GM12878 (cell line): ENCODE measurements at regions not wholly inside any gene's neighbourhood (a gene's known extent, or its start where the extent isn't known, plus 50 kb on each side); places are given as distances from the start of the nearest gene placed in this dataset.

Experiments
- ATAC-seq: fragments of 200-7000 bp; cut with Tn5 transposase; 3 replicates; pipeline ENCODE4 v1.9.1; 2020; ENCODE audit warnings: mild to moderate bottlenecking, moderate library complexity
- BruUV-seq: library from RNA; stranded (reverse); fragments of 400-500 nt; replicated peaks from 2 replicates; lab custom pipeline; 2021; lab: Mats Ljungman, UMichigan
- CTCF ChIA-PET: fragments of 300-600 bp; sonication (Branson Sonifier 250); formaldehyde crosslinking; extraction: SDS; loops from one replicate; lab custom pipeline; 2021; ENCODE audit warnings: inconsistent platforms; lab: Yijun Ruan, JAX
- POLR2A ChIA-PET: fragments of 350-600 bp; formaldehyde crosslinking; extraction: SDS; loops from one replicate; lab custom pipeline; 2021; ENCODE audit warnings: inconsistent platforms; lab: Charles Lee
- RAD21 ChIA-PET: fragments of 300-600 bp; sonication (Branson Sonifier 250); formaldehyde crosslinking; loops from one replicate; lab custom pipeline; 2023; ENCODE audit warnings: antibody characterized with exemption; ENCODE audit not compliant: unreplicated experiment; lab: Charles Lee
- SMC1A ChIA-PET: fragments of 300-600 bp; sonication (Branson Sonifier 250); formaldehyde crosslinking; loops from one replicate; lab custom pipeline; 2023; ENCODE audit not compliant: unreplicated experiment, uncharacterized antibody; lab: Charles Lee
- DNase-seq: peaks from one replicate; pipeline ENCODE4 v3.0.0-alpha.2; 2011; ENCODE audit warnings: low read depth, low spot score
- FAIRE-seq: peaks from 3 replicates; lab custom pipeline; 2011; peaks lifted over from hg19 to GRCh38; lab: Jason Lieb, UNC
- H2AFZ ChIP-seq: 2 replicates; pipeline ENCODE4 v1.6.0; 2011; ENCODE audit warnings: low read depth, low read length, control low read depth; ENCODE audit not compliant: control insufficient read depth
- H3K27ac ChIP-seq: 2 replicates; pipeline ENCODE4 v1.5.1; 2011; ENCODE audit warnings: control low read depth; ENCODE audit not compliant: control insufficient read depth, insufficient read depth
- H3K27me3 ChIP-seq, 2 experiments: replicated peaks in 1 of 2; 2 replicates each; pipeline versions ENCODE4 v1.6.0 to v1.6.1; 2011; ENCODE audit warnings: low read length in 1 of 2; ENCODE audit not compliant: control insufficient read depth in 2 of 2, insufficient read depth in 2 of 2
- H3K36me3 ChIP-seq, 2 experiments: 2 replicates each; pipeline ENCODE4 v1.5.1; 2011; ENCODE audit warnings: low read length in 1 of 2; ENCODE audit not compliant: control insufficient read depth in 2 of 2, insufficient read depth in 2 of 2
- H3K4me1 ChIP-seq: 2 replicates; pipeline ENCODE4 v1.6.1; 2011; ENCODE audit warnings: mild to moderate bottlenecking, low read length, moderate library complexity, mixed read lengths; ENCODE audit not compliant: control insufficient read depth, insufficient read depth
- H3K4me2 ChIP-seq: 2 replicates; pipeline ENCODE4 v1.6.0; 2011; ENCODE audit warnings: control low read depth; ENCODE audit not compliant: control insufficient read depth, insufficient read depth
- H3K4me3 ChIP-seq: fragments of 200-600 bp; sonication (generic); 2 replicates; pipeline ENCODE4 v1.5.1; 2016
- H3K79me2 ChIP-seq: 2 replicates; pipeline ENCODE4 v1.6.0; 2011; ENCODE audit warnings: low read length; ENCODE audit not compliant: control insufficient read depth, insufficient read depth
- H3K9ac ChIP-seq: 2 replicates; pipeline ENCODE4 v1.8.0; 2011; ENCODE audit warnings: low read length, control low read depth, mixed read lengths; ENCODE audit not compliant: control insufficient read depth, insufficient read depth
- H3K9me3 ChIP-seq: replicated peaks from 3 replicates; pipeline ENCODE4 v1.5.1; 2011; ENCODE audit warnings: mild to moderate bottlenecking, low read length; ENCODE audit not compliant: control insufficient read depth, insufficient read depth
- H4K20me1 ChIP-seq: 2 replicates; pipeline ENCODE4 v1.6.0; 2011; ENCODE audit not compliant: control insufficient read depth, insufficient read depth
- SUPT20H ChIP-seq: IDR thresholded peaks from 2 replicates; pipeline ENCODE4 v1.6.1; 2011; ENCODE audit warnings: low read depth, mild to moderate bottlenecking, low read length, moderate library complexity, borderline replicate concordance; ENCODE audit not compliant: control insufficient read depth
- WGBS: methylation state at CpG from one replicate; pipeline ENCODE4 v1.1.6; 2016; ENCODE audit warnings: low lambda C conversion rate; ENCODE audit not compliant: insufficient replicate concordance, insufficient coverage; ENCODE audit errors: missing lambda C conversion rate; 5-methylcytosine and 5-hydroxymethylcytosine counted together
- in situ Hi-C: fragments of 300-500 bp; cut with MboI; formaldehyde crosslinking; loops from 9 replicates; pipeline ENCODE4 v1.14.3; 2018; ENCODE audit warnings: mixed read lengths
- intact Hi-C: fragments of 100-400 bp; cut with micrococcal nuclease; formaldehyde crosslinking; loops from one replicate; pipeline ENCODE4 v1.14.2; 2022; ENCODE audit not compliant: unreplicated experiment
- TF ChIP-seq, protein P1 (sequence below): fragments of 450-650 bp; IDR thresholded peaks from 2 replicates; pipeline ENCODE4 v1.6.1; 2018; ENCODE audit warnings: mild to moderate bottlenecking, low read depth, moderate library complexity; ENCODE audit not compliant: partially characterized antibody
- TF ChIP-seq, protein P2 (sequence below): fragments of 150-350 bp; IDR thresholded peaks from 2 replicates; pipeline ENCODE4 v1.6.1; 2014; ENCODE audit warnings: mild to moderate bottlenecking, low read depth, low read length

DNA sequence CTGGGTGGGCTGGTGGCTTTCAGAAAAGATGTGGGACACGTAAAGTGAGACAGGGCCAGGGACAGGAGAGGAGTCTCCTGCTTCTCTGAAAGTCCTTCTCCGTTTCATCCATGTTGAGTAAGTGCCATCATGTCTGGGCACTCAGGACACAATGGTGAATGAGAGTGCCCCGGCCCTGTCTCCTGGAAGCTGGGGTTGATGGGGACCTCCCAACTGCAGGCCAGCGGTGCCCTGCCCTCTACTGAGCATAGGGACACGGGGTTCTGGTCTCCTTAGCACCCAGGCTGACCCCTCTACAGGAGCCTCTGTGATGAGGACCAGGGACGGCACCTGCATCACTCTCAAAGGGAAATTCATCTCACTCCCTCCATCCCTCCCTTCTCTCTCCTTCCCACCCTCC lies 772.3 kb downstream of the BRD1 start:
- SMC1A ChIA-PET: no interaction called here
- intact Hi-C loops (no loop called here), in situ Hi-C loops (loop anchor here (25.0 kb wide), 1 partner anchor 107 kb away; no protein-coding TSS in a partner anchor)
- H3K27me3 ChIP-seq: no peaks in the 10 kb centered on the region
- CTCF ChIA-PET: no interaction called here
- H4K20me1 ChIP-seq: no peaks in the 10 kb centered on the region
- no peak overlapping the region for H3K9ac ChIP-seq
- H3K36me3 ChIP-seq: no peaks in the 10 kb centered on the region
- H3K4me3 ChIP-seq: no peak overlapping the region
- H2AFZ ChIP-seq: no peak overlapping the region
- POLR2A ChIA-PET: no interaction called here
- no TSS peak for BruUV-seq
- FAIRE-seq: no peak
- no peak overlapping the region for H3K27ac ChIP-seq
- H3K9me3 ChIP-seq: no peaks in the 10 kb centered on the region; the same call in 2 of the 3 replicates
- no peaks in the 10 kb centered on the region for H3K4me1 ChIP-seq
- WGBS: 9% methylated on average over 6 of the region's 6 CpGs
- H3K79me2 ChIP-seq: no peaks in the 10 kb centered on the region
- ATAC-seq: no peak
- RAD21 ChIA-PET: no interaction called here
- no peak overlapping the region for H3K4me2 ChIP-seq
- no peak for DNase-seq
- TF ChIP-seq, protein P1, sequence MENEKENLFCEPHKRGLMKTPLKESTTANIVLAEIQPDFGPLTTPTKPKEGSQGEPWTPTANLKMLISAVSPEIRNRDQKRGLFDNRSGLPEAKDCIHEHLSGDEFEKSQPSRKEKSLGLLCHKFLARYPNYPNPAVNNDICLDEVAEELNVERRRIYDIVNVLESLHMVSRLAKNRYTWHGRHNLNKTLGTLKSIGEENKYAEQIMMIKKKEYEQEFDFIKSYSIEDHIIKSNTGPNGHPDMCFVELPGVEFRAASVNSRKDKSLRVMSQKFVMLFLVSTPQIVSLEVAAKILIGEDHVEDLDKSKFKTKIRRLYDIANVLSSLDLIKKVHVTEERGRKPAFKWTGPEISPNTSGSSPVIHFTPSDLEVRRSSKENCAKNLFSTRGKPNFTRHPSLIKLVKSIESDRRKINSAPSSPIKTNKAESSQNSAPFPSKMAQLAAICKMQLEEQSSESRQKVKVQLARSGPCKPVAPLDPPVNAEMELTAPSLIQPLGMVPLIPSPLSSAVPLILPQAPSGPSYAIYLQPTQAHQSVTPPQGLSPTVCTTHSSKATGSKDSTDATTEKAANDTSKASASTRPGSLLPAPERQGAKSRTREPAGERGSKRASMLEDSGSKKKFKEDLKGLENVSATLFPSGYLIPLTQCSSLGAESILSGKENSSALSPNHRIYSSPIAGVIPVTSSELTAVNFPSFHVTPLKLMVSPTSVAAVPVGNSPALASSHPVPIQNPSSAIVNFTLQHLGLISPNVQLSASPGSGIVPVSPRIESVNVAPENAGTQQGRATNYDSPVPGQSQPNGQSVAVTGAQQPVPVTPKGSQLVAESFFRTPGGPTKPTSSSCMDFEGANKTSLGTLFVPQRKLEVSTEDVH: no peak
- TF ChIP-seq SUPT20H: no peak
- TF ChIP-seq, protein P2, sequence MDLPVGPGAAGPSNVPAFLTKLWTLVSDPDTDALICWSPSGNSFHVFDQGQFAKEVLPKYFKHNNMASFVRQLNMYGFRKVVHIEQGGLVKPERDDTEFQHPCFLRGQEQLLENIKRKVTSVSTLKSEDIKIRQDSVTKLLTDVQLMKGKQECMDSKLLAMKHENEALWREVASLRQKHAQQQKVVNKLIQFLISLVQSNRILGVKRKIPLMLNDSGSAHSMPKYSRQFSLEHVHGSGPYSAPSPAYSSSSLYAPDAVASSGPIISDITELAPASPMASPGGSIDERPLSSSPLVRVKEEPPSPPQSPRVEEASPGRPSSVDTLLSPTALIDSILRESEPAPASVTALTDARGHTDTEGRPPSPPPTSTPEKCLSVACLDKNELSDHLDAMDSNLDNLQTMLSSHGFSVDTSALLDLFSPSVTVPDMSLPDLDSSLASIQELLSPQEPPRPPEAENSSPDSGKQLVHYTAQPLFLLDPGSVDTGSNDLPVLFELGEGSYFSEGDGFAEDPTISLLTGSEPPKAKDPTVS: no peak
- TF ChIP-seq, all 136 proteins: peak for 0
